ENCODE measurements at regions not wholly inside any gene's neighbourhood (a gene's known extent, or its start where the extent isn't known, plus 50 kb on each side); places are given as distances from the start of the nearest gene placed in this dataset.

DNA sequence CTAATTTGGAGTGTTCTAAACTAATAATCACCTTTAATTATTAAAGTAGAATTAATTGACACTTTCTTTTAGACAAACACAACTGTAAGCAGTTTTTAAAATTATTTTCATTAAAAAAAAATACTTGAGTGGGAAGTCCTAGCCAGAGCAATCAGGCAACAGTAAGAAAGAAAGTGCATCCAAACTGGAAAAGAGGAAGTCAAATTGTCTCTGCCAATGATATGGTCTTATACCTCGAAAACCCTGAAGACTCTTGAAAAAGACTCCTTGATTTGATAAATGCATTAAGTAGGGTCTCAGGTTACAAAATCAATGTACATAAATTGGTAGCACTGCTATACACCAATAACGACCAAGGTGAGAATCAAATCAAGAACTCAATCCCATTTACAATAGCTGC, 83.0 kb upstream of the GADD45A start:
- TF ChIP-seq, protein P1, sequence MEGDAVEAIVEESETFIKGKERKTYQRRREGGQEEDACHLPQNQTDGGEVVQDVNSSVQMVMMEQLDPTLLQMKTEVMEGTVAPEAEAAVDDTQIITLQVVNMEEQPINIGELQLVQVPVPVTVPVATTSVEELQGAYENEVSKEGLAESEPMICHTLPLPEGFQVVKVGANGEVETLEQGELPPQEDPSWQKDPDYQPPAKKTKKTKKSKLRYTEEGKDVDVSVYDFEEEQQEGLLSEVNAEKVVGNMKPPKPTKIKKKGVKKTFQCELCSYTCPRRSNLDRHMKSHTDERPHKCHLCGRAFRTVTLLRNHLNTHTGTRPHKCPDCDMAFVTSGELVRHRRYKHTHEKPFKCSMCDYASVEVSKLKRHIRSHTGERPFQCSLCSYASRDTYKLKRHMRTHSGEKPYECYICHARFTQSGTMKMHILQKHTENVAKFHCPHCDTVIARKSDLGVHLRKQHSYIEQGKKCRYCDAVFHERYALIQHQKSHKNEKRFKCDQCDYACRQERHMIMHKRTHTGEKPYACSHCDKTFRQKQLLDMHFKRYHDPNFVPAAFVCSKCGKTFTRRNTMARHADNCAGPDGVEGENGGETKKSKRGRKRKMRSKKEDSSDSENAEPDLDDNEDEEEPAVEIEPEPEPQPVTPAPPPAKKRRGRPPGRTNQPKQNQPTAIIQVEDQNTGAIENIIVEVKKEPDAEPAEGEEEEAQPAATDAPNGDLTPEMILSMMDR (IDR thresholded peaks at IDR 0.05), result no peak
- no peak for TF ChIP-seq EZH2 (IDR thresholded peaks at IDR 0.05; ENCODE audit: borderline replicate concordance, insufficient read depth, low read depth, low read length, poor library complexity, severe bottlenecking)
